ENCODE measurements at regions not wholly inside any gene's neighbourhood (a gene's known extent, or its start where the extent isn't known, plus 50 kb on each side); places are given as distances from the start of the nearest gene placed in this dataset.
A peak's percentile ranks its signal among the peaks of the same experiment; 100 is the strongest.
"Not testable (repeated sequence)": the region's sequence is repeated elsewhere in the genome, so short reads cannot be mapped to it uniquely, and the experiment has no call there.

GRCh38 chr18:41690332-41691127, 264.5 kb upstream of the PIK3C3 start:
- no peak for DNase-seq

- DNase-seq, result no peak
Observed at GRCh38 chr18:41687138-41687537, 267.9 kb upstream of the PIK3C3 start.

DNA sequence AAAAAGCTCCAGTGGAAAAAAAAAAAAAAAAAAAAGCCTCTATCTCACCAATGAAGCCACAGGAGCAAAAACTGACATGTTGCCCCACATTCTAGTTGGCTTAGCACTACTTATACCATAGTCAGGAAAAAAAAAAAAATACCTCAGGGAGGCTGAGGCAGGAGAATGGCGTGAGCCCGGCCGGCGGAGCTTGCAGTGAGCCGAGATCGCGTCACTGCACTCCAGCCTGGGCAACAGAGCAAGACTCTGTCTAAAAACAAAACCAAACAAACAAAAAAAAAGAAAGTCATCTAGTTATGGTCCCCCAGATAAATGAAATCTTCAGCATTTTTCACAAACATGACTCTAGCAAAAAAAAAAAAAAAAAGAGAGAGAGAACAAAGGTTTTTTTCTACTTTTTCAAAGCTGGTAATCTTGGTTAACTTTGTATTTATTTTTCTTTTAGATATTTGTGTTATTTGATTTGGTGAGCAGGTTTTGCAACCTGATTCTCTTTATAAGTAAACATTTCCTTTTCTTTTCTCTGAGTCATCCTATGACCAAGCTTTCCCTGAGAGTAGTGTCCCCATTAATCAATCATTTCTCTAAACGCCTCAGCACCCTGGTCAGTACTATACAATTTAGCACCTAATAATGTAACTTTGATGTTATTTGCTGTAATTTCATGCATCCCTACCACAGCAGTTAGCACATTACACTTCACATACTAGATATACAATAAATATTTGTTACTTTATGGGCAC, 273.7 kb upstream of the PIK3C3 start:
- no peak for DNase-seq

GRCh38 chr18:41674506-41674905, 280.5 kb upstream of the PIK3C3 start:
- DNase-seq, result no peak

- peak; percentile 52 for DNase-seq
Observed at GRCh38 chr18:41666231-41666630, 288.8 kb upstream of the PIK3C3 start.

DNA sequence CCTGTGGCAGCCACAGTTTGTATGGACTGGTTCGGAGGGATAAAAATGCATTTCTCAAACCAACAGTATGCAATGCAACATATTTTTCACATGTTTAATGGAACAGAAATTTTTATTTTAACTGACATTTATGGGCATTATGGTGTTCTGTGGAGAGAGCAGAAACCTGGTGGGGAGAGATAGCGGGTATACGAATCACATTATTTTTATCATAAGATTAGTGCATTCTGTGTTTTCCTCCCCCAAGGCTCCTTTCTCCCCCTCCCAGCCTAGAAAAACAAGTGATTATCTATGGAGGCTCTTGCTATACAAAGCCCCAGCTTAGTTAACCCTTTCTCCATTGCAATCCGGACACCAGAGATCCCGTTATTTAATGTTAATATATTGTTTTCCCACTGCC, 289.8 kb upstream of the PIK3C3 start:
- no peak for DNase-seq

- no peak for DNase-seq
Observed at GRCh38 chr18:41660654-41661053, 294.4 kb upstream of the PIK3C3 start.

DNA sequence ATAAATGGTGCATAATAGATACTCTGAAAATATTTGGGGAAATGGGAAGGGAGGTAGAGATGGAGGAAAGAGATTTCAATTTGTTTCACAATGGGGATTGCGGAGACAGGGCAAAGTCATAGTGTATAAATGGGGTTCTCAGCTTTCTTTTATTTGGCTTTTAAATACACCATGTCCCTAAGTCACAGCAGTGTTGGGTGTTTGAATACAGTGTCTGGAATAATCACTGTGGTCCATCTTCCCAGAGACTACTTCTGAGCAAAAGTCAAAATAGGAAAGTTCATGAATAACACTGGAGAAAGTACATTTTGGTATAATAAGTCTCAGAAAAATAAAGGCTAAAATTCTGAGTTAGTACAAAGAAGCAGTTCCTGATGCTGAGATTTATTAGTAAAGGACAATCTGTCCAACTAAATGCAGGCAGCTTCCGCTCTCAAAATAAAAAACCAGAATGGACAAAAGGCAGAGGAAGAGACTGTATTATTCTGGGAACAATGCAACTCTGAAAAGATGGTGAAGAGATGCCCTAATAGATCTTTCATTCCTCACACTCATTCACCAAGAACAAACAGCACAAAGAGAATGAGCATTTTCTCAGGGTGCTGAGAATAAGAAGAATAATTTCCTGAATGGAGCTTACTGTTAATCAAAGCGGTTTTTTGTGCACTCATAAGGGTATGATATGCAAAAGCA, 295.4 kb upstream of the PIK3C3 start:
- no peak for DNase-seq

DNA sequence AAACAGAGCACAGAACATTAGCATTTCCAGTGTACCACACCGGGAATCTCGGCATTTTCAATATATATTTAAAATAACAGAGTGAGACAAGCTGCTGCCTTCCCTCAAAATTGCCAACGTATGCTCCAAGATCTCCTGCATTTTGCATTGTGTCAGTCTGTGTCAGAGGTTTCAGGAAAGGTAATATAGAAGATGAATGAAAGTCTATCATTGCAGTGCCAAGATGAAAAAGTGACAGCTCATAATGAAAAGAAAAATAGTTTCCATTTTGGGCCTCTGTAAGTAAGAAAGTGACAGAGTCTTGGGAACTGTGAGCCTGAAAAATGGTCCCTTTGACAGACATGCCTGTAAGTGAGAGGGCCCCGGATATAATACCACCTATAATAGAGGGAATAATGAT, 297.8 kb upstream of the PIK3C3 start:
- DNase-seq, result no peak

GRCh38 chr18:41655074-41655473, 300.0 kb upstream of the PIK3C3 start:
- DNase-seq, result no peak

- no peak for DNase-seq
Observed at GRCh38 chr18:41647914-41648313, 307.1 kb upstream of the PIK3C3 start.

GRCh38 chr18:41646915-41647620, 308.0 kb upstream of the PIK3C3 start:
- no peak for DNase-seq

DNA sequence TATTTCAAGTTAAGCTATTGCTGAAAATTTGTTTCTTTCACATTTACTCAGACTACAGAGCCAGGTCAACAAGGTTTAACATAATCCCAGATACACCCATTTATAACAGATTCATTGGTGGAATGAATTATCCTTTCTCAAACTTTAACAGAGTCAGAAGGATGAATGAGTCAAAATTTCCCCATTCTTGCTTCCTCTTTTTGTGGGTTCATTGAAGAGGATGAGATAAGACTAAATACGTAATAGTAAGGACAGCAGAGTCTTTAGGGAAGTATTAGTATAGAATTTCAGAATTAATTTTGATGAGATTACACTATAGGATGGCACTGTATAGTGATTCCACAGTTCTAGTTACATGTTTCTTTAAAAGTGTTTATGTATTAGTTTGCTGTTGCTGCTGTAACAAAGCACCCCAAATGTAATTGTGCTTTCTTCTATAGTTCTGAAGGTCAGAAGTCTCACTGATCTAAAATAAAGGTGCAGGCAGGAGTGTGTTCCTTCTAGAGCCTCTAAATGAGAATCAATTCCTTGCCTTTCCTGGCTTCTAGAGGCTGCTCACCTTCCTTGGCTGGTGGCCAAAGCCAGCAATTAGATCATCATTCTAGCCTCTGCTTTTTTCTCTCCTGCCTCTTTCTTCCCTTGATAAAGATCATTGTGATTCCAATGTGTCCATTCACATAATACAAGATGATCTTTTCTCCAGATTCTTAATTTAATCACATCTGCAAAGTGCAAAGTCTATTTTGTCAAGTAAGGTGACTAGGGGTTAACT, 309.3 kb upstream of the PIK3C3 start:
- DNase-seq, result no peak

- no peak for DNase-seq
Observed at GRCh38 chr18:41644466-41644865, 310.6 kb upstream of the PIK3C3 start.

GRCh38 chr18:41643427-41643826, 311.6 kb upstream of the PIK3C3 start:
- DNase-seq, result no peak

DNA sequence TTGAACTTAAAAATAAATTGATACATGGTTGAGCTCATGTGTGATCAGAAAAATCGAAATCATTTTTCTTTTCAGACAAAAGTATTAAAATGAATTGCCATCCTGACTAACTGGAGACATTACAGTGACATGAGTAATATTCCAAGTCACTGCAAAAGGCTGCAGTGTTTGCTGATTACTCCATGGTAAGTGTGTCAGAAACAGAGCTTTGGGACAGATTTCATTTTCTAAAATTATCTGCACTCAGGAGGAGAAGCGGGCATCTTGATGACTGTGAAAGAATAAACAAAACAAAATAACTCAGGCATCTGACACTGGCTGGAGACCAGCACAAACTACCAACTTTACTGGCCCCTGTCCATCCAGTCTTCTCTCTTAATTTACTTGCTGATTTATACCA, 312.3 kb upstream of the PIK3C3 start:
- DNase-seq, result no peak

DNA sequence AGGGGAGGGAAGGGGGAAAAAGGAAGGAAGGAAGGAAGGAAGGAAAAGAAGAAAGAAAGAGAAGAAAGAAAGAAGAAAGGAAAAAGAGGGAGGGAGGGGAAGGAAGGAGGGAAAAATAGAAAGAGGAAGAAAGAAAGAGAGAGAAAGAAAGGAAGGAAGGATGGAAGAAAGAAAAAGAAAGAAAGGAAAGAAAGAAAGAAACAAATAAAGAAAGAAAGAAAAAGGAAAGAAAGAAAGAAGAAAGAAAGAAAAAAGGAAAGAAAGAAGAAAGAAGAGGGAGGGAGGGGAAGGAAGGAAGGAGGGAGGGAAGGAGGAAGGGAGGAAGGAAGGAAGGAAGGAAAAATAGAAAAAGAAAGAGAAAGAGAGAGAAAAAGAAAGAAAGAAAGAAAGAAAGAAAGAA, 315.8 kb upstream of the PIK3C3 start:
- DNase-seq, result no peak

GRCh38 chr18:41631723-41632285, 323.2 kb upstream of the PIK3C3 start:
- DNase-seq, result not testable (repeated sequence)

GRCh38 chr18:41630232-41630886, 324.7 kb upstream of the PIK3C3 start:
- DNase-seq, result no peak

GRCh38 chr18:41624460-41624859, 330.6 kb upstream of the PIK3C3 start:
- DNase-seq, result no peak

- no peak for DNase-seq
Observed at GRCh38 chr18:41621177-41621576, 333.9 kb upstream of the PIK3C3 start.
